ENCODE measurements at regions not wholly inside any gene's neighbourhood (a gene's known extent, or its start where the extent isn't known, plus 50 kb on each side); places are given as distances from the start of the nearest gene placed in this dataset.

DNA sequence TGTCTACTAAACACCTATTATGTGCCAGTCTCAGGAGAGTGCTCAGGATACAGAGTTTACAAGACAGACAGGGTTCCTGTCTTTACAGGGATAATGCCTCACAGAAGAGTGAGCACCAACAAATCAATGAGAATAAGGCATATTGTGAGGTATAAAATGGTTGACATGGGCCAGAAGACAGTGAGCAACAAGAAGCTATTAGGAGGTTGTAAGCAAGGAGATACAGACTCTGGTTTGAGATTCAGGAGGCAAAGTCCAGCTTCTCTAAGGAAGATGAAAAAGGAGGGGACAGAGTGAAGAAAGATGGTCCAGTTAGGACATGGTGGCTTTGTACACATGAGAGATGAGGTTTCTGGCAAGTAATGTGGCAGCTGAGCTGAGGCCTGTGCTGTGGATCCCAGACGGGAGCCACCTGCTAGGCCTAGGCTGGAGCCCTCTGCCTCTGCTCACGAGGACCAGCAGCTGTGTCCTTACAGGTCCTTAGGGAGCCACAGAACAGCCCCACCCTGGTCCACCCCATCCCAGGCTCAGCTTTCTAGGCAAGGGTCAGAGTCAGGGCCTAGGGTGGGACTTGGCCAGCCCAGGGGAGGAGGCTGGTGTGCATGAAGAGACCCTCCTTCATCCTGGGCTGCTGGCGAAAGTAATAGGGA lies 110.5 kb downstream of the ZNF280B start:
- CTCF ChIA-PET (ENCODE audit: low intra/inter-chr PET ratio) = interaction anchor here (0.6 kb wide), 1 partner anchor 41 kb away, joined by 3 read pairs; no protein-coding TSS in a partner anchor
- in situ Hi-C loops (cut with MboI) = no loop called here
- TF ChIP-seq, protein P1, sequence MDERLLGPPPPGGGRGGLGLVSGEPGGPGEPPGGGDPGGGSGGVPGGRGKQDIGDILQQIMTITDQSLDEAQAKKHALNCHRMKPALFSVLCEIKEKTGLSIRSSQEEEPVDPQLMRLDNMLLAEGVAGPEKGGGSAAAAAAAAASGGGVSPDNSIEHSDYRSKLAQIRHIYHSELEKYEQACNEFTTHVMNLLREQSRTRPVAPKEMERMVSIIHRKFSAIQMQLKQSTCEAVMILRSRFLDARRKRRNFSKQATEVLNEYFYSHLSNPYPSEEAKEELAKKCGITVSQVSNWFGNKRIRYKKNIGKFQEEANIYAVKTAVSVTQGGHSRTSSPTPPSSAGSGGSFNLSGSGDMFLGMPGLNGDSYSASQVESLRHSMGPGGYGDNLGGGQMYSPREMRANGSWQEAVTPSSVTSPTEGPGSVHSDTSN (CRISPR knock-in tag; IDR thresholded peaks at IDR 0.05; ENCODE audit: low read depth) = no peak
- TF ChIP-seq, protein P1 (tag; conservative IDR thresholded peaks at IDR 0.05; ENCODE audit: low read depth) = no peak
- TF ChIP-seq ARHGAP35 (IDR thresholded peaks at IDR 0.05; ENCODE audit: partially characterized antibody) (peak; percentile 35), HDAC8 (tag; IDR thresholded peaks at IDR 0.05) (no peak), HDAC1 (IDR thresholded peaks at IDR 0.05) (0 out of 4 replicates have a peak, but pooled peaks of 1 of the 2 experiments have one; percentile 13), TCF3 (CRISPR knock-in tag; IDR thresholded peaks at IDR 0.05) (no peak), MCM3 (IDR thresholded peaks at IDR 0.05) (peak; percentile 57; the same call in 1 of the 2 replicates), DACH1 (IDR thresholded peaks at IDR 0.05; ENCODE audit: partially characterized antibody) (no peak), MCM7 (IDR thresholded peaks at IDR 0.05) (peak in 1 of 2 experiments; percentile 73; a peak in 1 of 4 replicates), MYNN (IDR thresholded peaks at IDR 0.05) (no peak), MYNN (CRISPR knock-in tag; IDR thresholded peaks at IDR 0.05) (0 out of 2 replicates have a peak, but pooled peaks have one; percentile 25), PRMT5 (CRISPR knock-in tag; IDR thresholded peaks at IDR 0.05) (0 out of 2 replicates have a peak, but pooled peaks have one; percentile 52), COPS2 (conservative IDR thresholded peaks at IDR 0.05) (no peak), E2F5 (CRISPR knock-in tag; IDR thresholded peaks at IDR 0.05) (peak; percentile 26; the same call in 1 of the 2 replicates)
- TF ChIP-seq, protein P2, sequence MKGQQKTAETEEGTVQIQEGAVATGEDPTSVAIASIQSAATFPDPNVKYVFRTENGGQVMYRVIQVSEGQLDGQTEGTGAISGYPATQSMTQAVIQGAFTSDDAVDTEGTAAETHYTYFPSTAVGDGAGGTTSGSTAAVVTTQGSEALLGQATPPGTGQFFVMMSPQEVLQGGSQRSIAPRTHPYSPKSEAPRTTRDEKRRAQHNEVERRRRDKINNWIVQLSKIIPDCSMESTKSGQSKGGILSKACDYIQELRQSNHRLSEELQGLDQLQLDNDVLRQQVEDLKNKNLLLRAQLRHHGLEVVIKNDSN (CRISPR knock-in tag; IDR thresholded peaks at IDR 0.05) = peak; percentile 3; the same call in 1 of the 2 replicates
- TF ChIP-seq, protein P3, sequence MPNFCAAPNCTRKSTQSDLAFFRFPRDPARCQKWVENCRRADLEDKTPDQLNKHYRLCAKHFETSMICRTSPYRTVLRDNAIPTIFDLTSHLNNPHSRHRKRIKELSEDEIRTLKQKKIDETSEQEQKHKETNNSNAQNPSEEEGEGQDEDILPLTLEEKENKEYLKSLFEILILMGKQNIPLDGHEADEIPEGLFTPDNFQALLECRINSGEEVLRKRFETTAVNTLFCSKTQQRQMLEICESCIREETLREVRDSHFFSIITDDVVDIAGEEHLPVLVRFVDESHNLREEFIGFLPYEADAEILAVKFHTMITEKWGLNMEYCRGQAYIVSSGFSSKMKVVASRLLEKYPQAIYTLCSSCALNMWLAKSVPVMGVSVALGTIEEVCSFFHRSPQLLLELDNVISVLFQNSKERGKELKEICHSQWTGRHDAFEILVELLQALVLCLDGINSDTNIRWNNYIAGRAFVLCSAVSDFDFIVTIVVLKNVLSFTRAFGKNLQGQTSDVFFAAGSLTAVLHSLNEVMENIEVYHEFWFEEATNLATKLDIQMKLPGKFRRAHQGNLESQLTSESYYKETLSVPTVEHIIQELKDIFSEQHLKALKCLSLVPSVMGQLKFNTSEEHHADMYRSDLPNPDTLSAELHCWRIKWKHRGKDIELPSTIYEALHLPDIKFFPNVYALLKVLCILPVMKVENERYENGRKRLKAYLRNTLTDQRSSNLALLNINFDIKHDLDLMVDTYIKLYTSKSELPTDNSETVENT (CRISPR knock-in tag; IDR thresholded peaks at IDR 0.05) = 0 out of 2 replicates have a peak, but pooled peaks have one; percentile 31

More for the DNA sequence above, 110.5 kb downstream of the ZNF280B start:
- POLR2A ChIA-PET = interaction anchor here (0.6 to 2.7 kb wide), 15 partner anchors 10 to 396 kb away, joined by 3 to 21 read pairs (median 3); no protein-coding TSS in a partner anchor
- Histone ChIP-seq H3K79me2 (ENCODE audit: control insufficient read depth, insufficient read depth, low read length) (no peaks in the 10 kb centered on the region), H2AFZ (ENCODE audit: low read depth, low read length) (no peak overlapping the region), H3K27ac (ENCODE audit: extremely low read depth, low read depth, low read length) (no peak overlapping the region), H3K4me3 (no peak overlapping the region), H3K4me1 (replicated peaks in 1 of 2; ENCODE audit: control insufficient read depth in 2 of 2, insufficient read depth in 2 of 2, low read length in 2 of 2) (no peaks in the 10 kb centered on the region), H3K36me3 (ENCODE audit: control insufficient read depth, insufficient read depth, low read length) (no peaks in the 10 kb centered on the region), H3K27me3 (ENCODE audit: control insufficient read depth in 2 of 2, insufficient read depth in 2 of 2, low read length in 2 of 2) (peaks cover 0 to 31% of the 10 kb centered on the region in 2 experiments; a peak in 3 of 5 replicates), H3K4me2 (ENCODE audit: insufficient read depth, low read length) (no peak overlapping the region), H3K9ac (ENCODE audit: insufficient read depth in 1 of 2, low read depth in 2 of 2, low read length in 2 of 2) (peak overlapping the region in 1 of 2 experiments; percentile 6; a peak in 1 of 4 replicates), H3K9me1 (ENCODE audit: control insufficient read depth, insufficient read depth, low read length) (peaks cover 4% of the 10 kb centered on the region), H4K20me1 (replicated peaks; ENCODE audit: control insufficient read depth, insufficient read depth, low read length) (0 out of 2 replicates have a peak, but pooled peaks cover 11% of the 10 kb centered on the region), H3K9me3 (replicated peaks; ENCODE audit: control insufficient read depth, insufficient read depth, low read depth, low read length) (no peaks in the 10 kb centered on the region)
- ATAC-seq = peak; percentile 15
- FAIRE-seq = no peak
- no TSS peak for BruUV-seq (replicated peaks)
- peak in 1 of 4 experiments; percentile 29 for DNase-seq (ENCODE audit: extremely low read depth in 1 of 4, low spot score in 3 of 4)
- intact Hi-C loops (cut with micrococcal nuclease) = no loop called here
- WGBS (ENCODE audit: insufficient coverage, low coverage, missing lambda C conversion rate) = 0% methylated on average over 3 of the region's 3 CpGs
